SK-N-SH (cell line): ENCODE measurements at regions not wholly inside any gene's neighbourhood (a gene's known extent, or its start where the extent isn't known, plus 50 kb on each side); places are given as distances from the start of the nearest gene placed in this dataset.

Source experiments
- GABPA ChIP-seq: IDR thresholded peaks from 2 replicates; pipeline ENCODE4 v1.4.0; 2012; ENCODE audit warnings: low read depth, mild to moderate bottlenecking
- POLR2AphosphoS5 ChIP-seq: IDR thresholded peaks from 2 replicates; pipeline ENCODE4 v1.6.1; 2012; ENCODE audit warnings: low read depth, low read length
- RFX5 ChIP-seq: IDR thresholded peaks from 2 replicates; pipeline ENCODE4 v1.6.1; 2012; ENCODE audit warnings: mild to moderate bottlenecking, improper control_type of control experiment, low read length
- TF ChIP-seq, protein P1 (sequence below): fragments of 200-600 bp; sonication (generic); IDR thresholded peaks from 2 replicates; pipeline ENCODE4 v1.6.1; 2017; ENCODE audit warnings: antibody characterized with exemption, mild to moderate bottlenecking, moderate library complexity
- TF ChIP-seq, protein P2 (sequence below): IDR thresholded peaks from 2 replicates; pipeline ENCODE4 v1.4.0; 2012; ENCODE audit warnings: low read depth, borderline replicate concordance
- TF ChIP-seq, protein P3 (sequence below): fragments of 150-350 bp; IDR thresholded peaks from 2 replicates; pipeline ENCODE4 v1.6.1; 2017; ENCODE audit warnings: antibody characterized with exemption, low read length, low read depth, borderline replicate concordance

DNA sequence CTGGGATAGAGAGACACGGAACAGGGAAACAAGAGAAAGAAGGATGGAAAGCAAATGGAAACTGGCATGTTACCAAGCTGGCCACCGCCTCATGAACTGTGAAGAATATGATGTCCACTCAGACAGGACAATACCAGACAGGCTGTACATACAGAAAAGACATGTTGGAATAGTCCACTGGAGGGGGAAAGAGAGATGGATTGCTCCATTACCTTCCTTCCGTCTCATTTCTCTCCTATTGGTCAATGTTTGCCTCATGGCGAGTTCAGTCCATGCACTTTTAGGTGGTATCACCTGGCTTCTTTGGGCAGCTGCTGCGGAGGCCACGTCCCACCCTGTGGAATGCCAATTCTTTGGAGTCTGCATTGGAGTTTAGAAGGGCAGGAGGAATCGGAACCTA is 166.4 kb downstream of the AEBP2 start:
- TF ChIP-seq, protein P1, sequence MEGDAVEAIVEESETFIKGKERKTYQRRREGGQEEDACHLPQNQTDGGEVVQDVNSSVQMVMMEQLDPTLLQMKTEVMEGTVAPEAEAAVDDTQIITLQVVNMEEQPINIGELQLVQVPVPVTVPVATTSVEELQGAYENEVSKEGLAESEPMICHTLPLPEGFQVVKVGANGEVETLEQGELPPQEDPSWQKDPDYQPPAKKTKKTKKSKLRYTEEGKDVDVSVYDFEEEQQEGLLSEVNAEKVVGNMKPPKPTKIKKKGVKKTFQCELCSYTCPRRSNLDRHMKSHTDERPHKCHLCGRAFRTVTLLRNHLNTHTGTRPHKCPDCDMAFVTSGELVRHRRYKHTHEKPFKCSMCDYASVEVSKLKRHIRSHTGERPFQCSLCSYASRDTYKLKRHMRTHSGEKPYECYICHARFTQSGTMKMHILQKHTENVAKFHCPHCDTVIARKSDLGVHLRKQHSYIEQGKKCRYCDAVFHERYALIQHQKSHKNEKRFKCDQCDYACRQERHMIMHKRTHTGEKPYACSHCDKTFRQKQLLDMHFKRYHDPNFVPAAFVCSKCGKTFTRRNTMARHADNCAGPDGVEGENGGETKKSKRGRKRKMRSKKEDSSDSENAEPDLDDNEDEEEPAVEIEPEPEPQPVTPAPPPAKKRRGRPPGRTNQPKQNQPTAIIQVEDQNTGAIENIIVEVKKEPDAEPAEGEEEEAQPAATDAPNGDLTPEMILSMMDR, result no peak
- no peak for TF ChIP-seq RFX5
- TF ChIP-seq POLR2AphosphoS5, result no peak
- no peak for TF ChIP-seq GABPA
- TF ChIP-seq, protein P2, sequence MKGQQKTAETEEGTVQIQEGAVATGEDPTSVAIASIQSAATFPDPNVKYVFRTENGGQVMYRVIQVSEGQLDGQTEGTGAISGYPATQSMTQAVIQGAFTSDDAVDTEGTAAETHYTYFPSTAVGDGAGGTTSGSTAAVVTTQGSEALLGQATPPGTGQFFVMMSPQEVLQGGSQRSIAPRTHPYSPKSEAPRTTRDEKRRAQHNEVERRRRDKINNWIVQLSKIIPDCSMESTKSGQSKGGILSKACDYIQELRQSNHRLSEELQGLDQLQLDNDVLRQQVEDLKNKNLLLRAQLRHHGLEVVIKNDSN, result no peak
- TF ChIP-seq, protein P3, sequence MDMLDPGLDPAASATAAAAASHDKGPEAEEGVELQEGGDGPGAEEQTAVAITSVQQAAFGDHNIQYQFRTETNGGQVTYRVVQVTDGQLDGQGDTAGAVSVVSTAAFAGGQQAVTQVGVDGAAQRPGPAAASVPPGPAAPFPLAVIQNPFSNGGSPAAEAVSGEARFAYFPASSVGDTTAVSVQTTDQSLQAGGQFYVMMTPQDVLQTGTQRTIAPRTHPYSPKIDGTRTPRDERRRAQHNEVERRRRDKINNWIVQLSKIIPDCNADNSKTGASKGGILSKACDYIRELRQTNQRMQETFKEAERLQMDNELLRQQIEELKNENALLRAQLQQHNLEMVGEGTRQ, result no peak
